ENCODE measurements at regions not wholly inside any gene's neighbourhood (a gene's known extent, or its start where the extent isn't known, plus 50 kb on each side); places are given as distances from the start of the nearest gene placed in this dataset.

DNA sequence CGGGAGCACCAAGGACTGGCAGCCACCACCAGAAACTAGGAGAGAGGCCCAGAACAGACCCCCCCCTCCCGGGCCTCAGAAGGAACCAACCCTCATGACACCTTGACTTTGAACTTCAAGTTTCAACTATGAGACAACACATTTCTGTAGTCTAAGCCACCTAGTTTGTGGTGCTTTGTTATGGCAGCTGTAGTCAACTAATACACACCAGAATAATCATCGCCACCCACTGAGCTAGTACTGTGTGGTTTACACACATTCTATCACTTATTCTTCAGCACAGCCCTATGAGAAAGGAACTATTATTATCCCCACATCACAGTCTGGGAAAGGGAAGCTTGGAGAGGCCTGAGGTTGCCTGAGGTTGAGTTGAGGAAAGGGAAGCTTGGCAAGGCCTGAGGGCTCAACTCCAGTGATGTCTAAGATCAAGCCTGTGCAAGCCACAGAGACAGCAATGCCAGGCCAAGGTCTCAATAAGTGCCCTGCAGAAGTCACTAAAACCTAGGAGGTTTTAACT lies 126.6 kb downstream of the FHDC1 start:
- DNase-seq = no peak
- H3K4me1 ChIP-seq = no peaks in the 10 kb centered on the region
- ATAC-seq = no peak
- no peaks in the 10 kb centered on the region for H3K36me3 ChIP-seq
- H3K4me3 ChIP-seq = no peak overlapping the region
- TF ChIP-seq, protein P1, sequence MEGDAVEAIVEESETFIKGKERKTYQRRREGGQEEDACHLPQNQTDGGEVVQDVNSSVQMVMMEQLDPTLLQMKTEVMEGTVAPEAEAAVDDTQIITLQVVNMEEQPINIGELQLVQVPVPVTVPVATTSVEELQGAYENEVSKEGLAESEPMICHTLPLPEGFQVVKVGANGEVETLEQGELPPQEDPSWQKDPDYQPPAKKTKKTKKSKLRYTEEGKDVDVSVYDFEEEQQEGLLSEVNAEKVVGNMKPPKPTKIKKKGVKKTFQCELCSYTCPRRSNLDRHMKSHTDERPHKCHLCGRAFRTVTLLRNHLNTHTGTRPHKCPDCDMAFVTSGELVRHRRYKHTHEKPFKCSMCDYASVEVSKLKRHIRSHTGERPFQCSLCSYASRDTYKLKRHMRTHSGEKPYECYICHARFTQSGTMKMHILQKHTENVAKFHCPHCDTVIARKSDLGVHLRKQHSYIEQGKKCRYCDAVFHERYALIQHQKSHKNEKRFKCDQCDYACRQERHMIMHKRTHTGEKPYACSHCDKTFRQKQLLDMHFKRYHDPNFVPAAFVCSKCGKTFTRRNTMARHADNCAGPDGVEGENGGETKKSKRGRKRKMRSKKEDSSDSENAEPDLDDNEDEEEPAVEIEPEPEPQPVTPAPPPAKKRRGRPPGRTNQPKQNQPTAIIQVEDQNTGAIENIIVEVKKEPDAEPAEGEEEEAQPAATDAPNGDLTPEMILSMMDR (IDR thresholded peaks at IDR 0.05) = no peak
- intact Hi-C loops (cut with DNase I) = no loop called here
- no peak overlapping the region for H3K27ac ChIP-seq
- no peaks in the 10 kb centered on the region for H3K27me3 ChIP-seq
- no peaks in the 10 kb centered on the region for H3K9me3 ChIP-seq

DNA sequence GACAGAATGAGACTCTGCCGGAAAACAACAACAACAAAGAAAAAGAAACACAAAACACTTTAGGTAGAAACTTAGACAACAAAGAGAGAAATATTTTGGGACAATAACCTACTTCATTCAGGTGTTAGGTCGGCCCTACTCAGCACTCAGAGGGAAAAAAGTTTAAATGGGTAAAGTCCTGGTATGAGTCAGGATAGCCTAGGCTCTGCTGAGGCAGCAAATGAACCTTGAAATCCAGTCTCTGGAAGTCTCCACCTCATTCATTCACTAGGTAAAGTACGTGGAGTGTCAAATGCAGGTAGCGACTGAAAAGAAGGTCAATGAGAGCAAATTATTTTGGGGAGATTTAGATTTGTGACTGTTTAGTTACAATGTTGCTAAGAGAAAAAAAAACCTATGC lies 127.4 kb downstream of the FHDC1 start:
- H3K36me3 ChIP-seq = no peaks in the 10 kb centered on the region
- no peak overlapping the region for H3K27ac ChIP-seq
- no peak for ATAC-seq
- TF ChIP-seq, protein P1 (IDR thresholded peaks at IDR 0.05) = no peak
- no peak overlapping the region for H3K4me3 ChIP-seq
- H3K27me3 ChIP-seq = no peaks in the 10 kb centered on the region
- H3K9me3 ChIP-seq = no peaks in the 10 kb centered on the region
- intact Hi-C loops (cut with DNase I) = no loop called here
- no peak for DNase-seq
- no peaks in the 10 kb centered on the region for H3K4me1 ChIP-seq

DNA sequence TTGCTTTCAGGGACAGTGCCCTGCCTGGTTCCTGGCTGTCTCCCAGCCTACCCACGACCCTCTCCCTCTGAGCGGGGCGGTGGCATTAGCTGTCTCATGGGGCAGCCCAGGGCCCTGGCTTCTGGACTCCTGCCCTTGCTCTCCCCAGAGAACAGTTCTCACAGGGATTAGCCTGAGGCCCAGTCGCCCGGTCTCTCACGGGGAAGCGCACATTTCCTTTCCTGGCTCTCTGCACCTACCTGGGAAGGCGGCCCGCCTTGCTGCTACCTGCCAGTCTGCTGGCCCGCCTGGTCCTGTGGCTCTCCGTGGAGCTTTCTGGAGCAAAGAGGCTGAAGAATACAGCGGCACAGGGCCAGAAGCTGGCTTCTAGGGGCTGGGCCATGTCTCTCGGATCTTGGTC lies 128.4 kb downstream of the FHDC1 start:
- TF ChIP-seq, protein P1 (IDR thresholded peaks at IDR 0.05) = no peak
- DNase-seq = no peak
- Histone ChIP-seq H3K9me3 (no peaks in the 10 kb centered on the region), H3K4me3 (no peak overlapping the region), H3K27ac (no peak overlapping the region), H3K4me1 (no peaks in the 10 kb centered on the region), H3K27me3 (no peaks in the 10 kb centered on the region), H3K36me3 (no peaks in the 10 kb centered on the region)
- no peak for ATAC-seq
- intact Hi-C loops (cut with DNase I) = no loop called here

DNA sequence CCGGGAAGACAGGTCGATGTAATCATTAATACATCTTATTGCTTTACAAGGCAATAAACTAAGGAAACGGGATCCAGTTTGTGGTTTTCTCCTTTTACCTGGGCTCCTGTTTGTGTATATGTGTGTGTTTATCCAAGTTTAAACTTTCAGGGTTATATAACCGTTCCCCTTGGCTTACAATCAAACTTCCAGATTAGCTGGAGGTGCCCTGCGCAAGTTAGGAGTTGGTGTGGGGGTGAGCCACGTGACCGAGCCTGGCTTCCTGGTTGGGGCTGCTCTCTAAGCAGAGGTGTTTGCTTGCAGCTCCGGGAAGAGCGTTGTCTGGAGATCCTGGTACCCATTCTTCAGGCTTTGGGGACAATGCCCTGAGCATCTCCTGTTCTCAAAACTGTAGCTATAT lies 129.2 kb downstream of the FHDC1 start:
- Histone ChIP-seq H3K4me3 (no peak overlapping the region), H3K4me1 (no peaks in the 10 kb centered on the region), H3K27ac (no peak overlapping the region), H3K9me3 (no peaks in the 10 kb centered on the region), H3K27me3 (no peaks in the 10 kb centered on the region), H3K36me3 (no peaks in the 10 kb centered on the region)
- TF ChIP-seq, protein P1 (IDR thresholded peaks at IDR 0.05) = no peak
- DNase-seq (no peak), ATAC-seq (peak; percentile 8)
- intact Hi-C loops (cut with DNase I) = no loop called here

DNA sequence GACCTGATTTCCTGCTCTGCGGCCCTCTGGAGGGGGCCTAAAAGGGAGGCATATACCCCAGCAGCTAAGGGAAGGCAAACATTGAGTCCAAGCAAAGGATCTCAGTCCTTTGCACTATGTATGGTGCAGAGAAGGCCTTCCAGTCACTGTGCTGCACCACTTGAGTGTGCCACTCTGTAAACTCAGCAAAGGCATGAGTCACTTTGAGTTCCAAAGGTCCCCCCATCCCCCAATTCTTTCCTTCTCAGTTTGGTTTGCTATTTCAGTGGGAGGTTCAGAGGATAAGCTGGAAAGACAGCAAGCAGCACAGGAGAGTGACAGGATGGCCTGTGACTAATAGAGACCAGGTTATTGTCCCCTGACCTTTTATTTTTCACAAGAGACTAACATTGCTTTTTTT lies 131.3 kb downstream of the FHDC1 start:
- intact Hi-C loops (cut with DNase I) = no loop called here
- TF ChIP-seq, protein P1 (IDR thresholded peaks at IDR 0.05) = no peak
- ATAC-seq = peak; percentile 97

More for the DNA sequence above, 131.3 kb downstream of the FHDC1 start:
- peak in 1 of 4 donors; percentile 23 for DNase-seq
- Histone ChIP-seq H3K27ac (no peak overlapping the region), H3K4me1 (no peaks in the 10 kb centered on the region), H3K27me3 (no peaks in the 10 kb centered on the region), H3K9me3 (no peaks in the 10 kb centered on the region), H3K4me3 (no peak overlapping the region), H3K36me3 (no peaks in the 10 kb centered on the region)

All from left lung (tissue), 4 donors.